VCaP (cell line): ENCODE measurements at regions not wholly inside any gene's neighbourhood (a gene's known extent, or its start where the extent isn't known, plus 50 kb on each side); places are given as distances from the start of the nearest gene placed in this dataset.

Experiments used
- H3K27ac ChIP-seq: fragments of 450-650 bp; 2 replicates; pipeline ENCODE4 v1.5.1; 2017
- CTCF ChIP-seq: fragments of 450-650 bp; conservative IDR thresholded peaks from 2 replicates; pipeline ENCODE4 v1.5.1; 2017; ENCODE audit warnings: mild to moderate bottlenecking, moderate library complexity

GRCh38 chr2:2793514-2793913 lies 462.4 kb upstream of the MYT1L start:
- no peak for TF ChIP-seq CTCF
- H3K27ac ChIP-seq, result no peak overlapping the region

- H3K27ac ChIP-seq, result no peak overlapping the region
- no peak for TF ChIP-seq CTCF
These were observed 460.5 kb upstream of the MYT1L start for GRCh38 chr2:2791606-2792005.

- TF ChIP-seq CTCF, result no peak
- no peak overlapping the region for H3K27ac ChIP-seq
These were observed 460.0 kb upstream of the MYT1L start for GRCh38 chr2:2791031-2791430.

GRCh38 chr2:2788076-2788475 lies 457.0 kb upstream of the MYT1L start:
- no peak for TF ChIP-seq CTCF
- H3K27ac ChIP-seq, result no peak overlapping the region

GRCh38 chr2:2787301-2787907 lies 456.3 kb upstream of the MYT1L start:
- no peak overlapping the region for H3K27ac ChIP-seq
- no peak for TF ChIP-seq CTCF

- TF ChIP-seq CTCF, result no peak
- no peak overlapping the region for H3K27ac ChIP-seq
These were observed 450.9 kb upstream of the MYT1L start for GRCh38 chr2:2782007-2782406.

- no peak overlapping the region for H3K27ac ChIP-seq
- TF ChIP-seq CTCF, result no peak
These were observed 448.7 kb upstream of the MYT1L start for GRCh38 chr2:2779727-2780126.
